ENCODE measurements at regions not wholly inside any gene's neighbourhood (a gene's known extent, or its start where the extent isn't known, plus 50 kb on each side); places are given as distances from the start of the nearest gene placed in this dataset.
A peak's percentile ranks its signal among the peaks of the same experiment; 100 is the strongest.

DNA sequence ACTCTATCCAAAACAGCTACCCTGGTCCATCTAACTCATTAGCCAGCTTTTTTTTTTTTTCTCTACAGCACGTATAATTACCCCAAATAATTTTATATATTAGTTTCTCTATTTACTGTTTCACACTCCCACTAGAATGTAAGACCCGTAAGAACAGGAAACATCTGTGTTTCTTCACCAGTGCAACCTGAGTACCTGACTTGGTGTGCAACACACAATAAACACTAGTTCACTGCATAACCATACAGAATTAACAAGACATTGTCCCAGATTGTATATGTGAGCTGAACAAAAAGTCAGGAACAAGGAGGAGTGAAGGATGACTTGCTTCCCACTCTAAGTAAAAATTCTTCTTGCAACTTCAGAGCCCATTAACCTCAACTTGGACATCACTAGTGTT is 180.2 kb upstream of the AKR1E2 start:
- Histone ChIP-seq H3K27me3 (no peaks in the 10 kb centered on the region), H3K36me3 (no peaks in the 10 kb centered on the region), H3K4me3 (no peak overlapping the region), H3K4me1 (peaks cover 0 to 54% (median 38%) of the 10 kb centered on the region in 9 donors), H3K27ac (peak overlapping the region in 3 of 10 donors; percentile 50 to 78 (median 57)), H3K9me3 (no peaks in the 10 kb centered on the region)
- 35 to 75% methylated on average over 2 of the region's 2 CpGs for WGBS, 2 donors
- intact Hi-C loops (cut with DNase I), result loop anchor here in 3 of 10 donors (10.0 kb wide), 2 partner anchors 291 to 401 kb away; no protein-coding TSS in a partner anchor
- DNase-seq, result no peak
- TF ChIP-seq, protein P1, sequence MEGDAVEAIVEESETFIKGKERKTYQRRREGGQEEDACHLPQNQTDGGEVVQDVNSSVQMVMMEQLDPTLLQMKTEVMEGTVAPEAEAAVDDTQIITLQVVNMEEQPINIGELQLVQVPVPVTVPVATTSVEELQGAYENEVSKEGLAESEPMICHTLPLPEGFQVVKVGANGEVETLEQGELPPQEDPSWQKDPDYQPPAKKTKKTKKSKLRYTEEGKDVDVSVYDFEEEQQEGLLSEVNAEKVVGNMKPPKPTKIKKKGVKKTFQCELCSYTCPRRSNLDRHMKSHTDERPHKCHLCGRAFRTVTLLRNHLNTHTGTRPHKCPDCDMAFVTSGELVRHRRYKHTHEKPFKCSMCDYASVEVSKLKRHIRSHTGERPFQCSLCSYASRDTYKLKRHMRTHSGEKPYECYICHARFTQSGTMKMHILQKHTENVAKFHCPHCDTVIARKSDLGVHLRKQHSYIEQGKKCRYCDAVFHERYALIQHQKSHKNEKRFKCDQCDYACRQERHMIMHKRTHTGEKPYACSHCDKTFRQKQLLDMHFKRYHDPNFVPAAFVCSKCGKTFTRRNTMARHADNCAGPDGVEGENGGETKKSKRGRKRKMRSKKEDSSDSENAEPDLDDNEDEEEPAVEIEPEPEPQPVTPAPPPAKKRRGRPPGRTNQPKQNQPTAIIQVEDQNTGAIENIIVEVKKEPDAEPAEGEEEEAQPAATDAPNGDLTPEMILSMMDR (IDR thresholded peaks at IDR 0.05), result no peak
- no peak for ATAC-seq

DNA sequence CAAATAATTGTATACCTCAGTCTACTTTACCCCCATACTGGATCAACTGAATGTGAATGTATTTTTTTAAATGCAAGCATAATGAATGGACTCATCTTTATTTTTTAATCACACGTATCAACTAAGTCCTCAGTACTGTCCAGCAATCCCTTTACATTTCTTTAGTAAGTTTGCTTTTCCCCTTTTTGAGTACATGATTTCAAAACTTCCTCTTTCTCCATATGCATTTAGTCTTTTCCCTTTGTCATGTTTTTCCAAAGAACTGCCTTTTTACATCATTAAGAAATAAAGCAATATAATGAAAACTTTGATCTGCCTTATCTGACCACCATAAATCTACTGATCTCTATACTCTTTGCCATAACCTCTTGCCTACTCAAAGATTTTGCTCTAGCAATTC is 182.5 kb upstream of the AKR1E2 start:
- WGBS, 2 donors, result 91 to 96% methylated on average over 1 of the region's 1 CpG
- no peaks in the 10 kb centered on the region for H3K9me3 ChIP-seq
- H3K4me3 ChIP-seq, result no peak overlapping the region
- H3K36me3 ChIP-seq, result no peaks in the 10 kb centered on the region
- H3K27ac ChIP-seq, result no peak overlapping the region
- TF ChIP-seq, protein P1 (IDR thresholded peaks at IDR 0.05), result no peak
- H3K27me3 ChIP-seq, result no peaks in the 10 kb centered on the region
- intact Hi-C loops (cut with DNase I), result loop anchor here in 4 of 10 donors (5.0 to 10.0 kb wide), 3 partner anchors 126 to 399 kb away; no protein-coding TSS in a partner anchor
- H3K4me1 ChIP-seq, result peaks cover 0 to 41% (median 37%) of the 10 kb centered on the region in 9 donors
- ATAC-seq, result no peak
- no peak for DNase-seq

DNA sequence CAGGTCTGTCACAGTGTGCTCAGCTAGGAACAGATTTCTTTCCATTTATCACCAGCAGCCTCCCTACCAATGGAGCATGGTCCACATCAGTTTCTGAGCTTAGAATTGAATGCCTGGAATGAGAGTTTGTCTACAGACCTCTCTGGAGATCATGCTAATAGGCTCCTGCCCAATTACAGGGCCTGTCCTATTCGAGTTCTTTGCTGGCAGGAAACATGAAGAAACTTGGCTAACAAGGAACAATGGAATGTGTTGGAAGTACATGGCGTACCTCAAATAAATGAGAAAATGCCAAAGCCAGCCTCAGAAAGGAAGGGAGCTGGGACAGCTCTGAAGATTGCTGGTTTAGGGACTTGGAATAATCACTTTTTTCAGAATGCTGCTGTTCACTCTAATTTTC is 186.0 kb upstream of the AKR1E2 start:
- H3K27ac ChIP-seq, result peak overlapping the region; percentile 15 to 80 (median 58)
- no peak overlapping the region for H3K4me3 ChIP-seq
- no peaks in the 10 kb centered on the region for H3K27me3 ChIP-seq
- no peaks in the 10 kb centered on the region for H3K9me3 ChIP-seq
- DNase-seq (peak in 1 of 2 donors; percentile 21), ATAC-seq (peak; percentile 49 to 95 (median 86))
- intact Hi-C loops (cut with DNase I), result loop anchor here in 4 of 10 donors (2.0 to 10.0 kb wide), 4 partner anchors 59 to 395 kb away; no protein-coding TSS in a partner anchor
- WGBS, 2 donors, result 12 to 17% methylated on average over 2 of the region's 2 CpGs
- H3K4me1 ChIP-seq, result peaks cover 0 to 21% (median 15%) of the 10 kb centered on the region in 9 donors
- TF ChIP-seq, protein P1 (IDR thresholded peaks at IDR 0.05), result no peak
- H3K36me3 ChIP-seq, result no peaks in the 10 kb centered on the region

DNA sequence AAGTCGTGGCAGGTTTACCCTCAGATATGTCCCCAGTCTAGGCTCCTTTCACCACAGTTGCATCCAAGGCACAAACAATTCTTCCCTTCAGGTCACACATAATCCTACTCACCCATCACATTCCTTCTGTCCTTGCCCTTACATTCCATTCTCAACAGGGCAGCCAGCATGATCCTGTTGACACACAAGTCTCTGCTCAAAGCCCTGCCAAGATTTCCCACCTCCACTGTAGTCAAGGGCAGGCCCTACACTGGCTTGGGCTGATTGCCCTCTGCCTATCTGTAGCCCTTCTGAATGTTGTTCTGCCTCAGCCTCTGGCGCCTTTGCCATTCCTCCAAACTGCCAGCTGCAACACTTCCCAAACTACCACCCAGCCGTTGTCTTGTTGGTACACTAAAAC is 187.9 kb upstream of the AKR1E2 start:
- no peaks in the 10 kb centered on the region for H3K9me3 ChIP-seq
- TF ChIP-seq, protein P1 (IDR thresholded peaks at IDR 0.05), result no peak
- 47 to 71% methylated on average over 3 of the region's 3 CpGs for WGBS, 2 donors
- peaks cover 0 to 23% (median 15%) of the 10 kb centered on the region in 9 donors for H3K4me1 ChIP-seq
- ATAC-seq (peak; percentile 68 to 95 (median 88)), DNase-seq (peak; percentile 40 to 62)
- H3K27me3 ChIP-seq, result no peaks in the 10 kb centered on the region
- H3K4me3 ChIP-seq, result no peak overlapping the region
- no peaks in the 10 kb centered on the region for H3K36me3 ChIP-seq
- intact Hi-C loops (cut with DNase I), result loop anchor here in 2 of 10 donors (1.0 to 5.0 kb wide), 2 partner anchors 24 to 121 kb away; no protein-coding TSS in a partner anchor
- H3K27ac ChIP-seq, result peak overlapping the region in 5 of 10 donors; percentile 22 to 80 (median 61)
